Central memory CD8-positive, alpha-beta T cell (primary cell): ENCODE measurements at regions not wholly inside any gene's neighbourhood (a gene's known extent, or its start where the extent isn't known, plus 50 kb on each side); places are given as distances from the start of the nearest gene placed in this dataset.
"Not testable (repeated sequence)": the region's sequence is repeated elsewhere in the genome, so short reads cannot be mapped to it uniquely, and the experiment has no call there.

Source experiments
- ATAC-seq: fragments of 150-1000 bp; cut with Tn5 transposase; replicated peaks from 2 replicates; pipeline ENCODE4 v1.10.0; 2022; ENCODE audit warnings: mild to moderate bottlenecking, moderate FRiP score, moderate number of reproducible peaks; ENCODE audit not compliant: poor library complexity, severe bottlenecking; ENCODE audit errors: extremely low read depth
- DNase-seq, 2 donors: peaks; one replicate each; pipeline ENCODE4 v3.0.0; 2021; ENCODE audit warnings: low spot score in 2 of 2
- H3K27ac Mint-ChIP-seq: one replicate; pipeline ENCODE4 v1.8.0; 2022; ENCODE audit warnings: low read depth, mild to moderate bottlenecking, moderate library complexity, mixed read lengths
- H3K27me3 Mint-ChIP-seq: one replicate; pipeline ENCODE4 v1.8.0; 2022; ENCODE audit warnings: mixed read lengths
- H3K36me3 Mint-ChIP-seq: one replicate; pipeline ENCODE4 v1.8.0; 2022; ENCODE audit warnings: mild to moderate bottlenecking, moderate library complexity, mixed read lengths; ENCODE audit not compliant: insufficient read depth
- H3K4me1 Mint-ChIP-seq: one replicate; pipeline ENCODE4 v1.8.0; 2022; ENCODE audit warnings: mixed read lengths
- H3K4me3 Mint-ChIP-seq: one replicate; pipeline ENCODE4 v1.8.0; 2022; ENCODE audit warnings: mild to moderate bottlenecking, moderate library complexity, mixed read lengths
- H3K9me3 Mint-ChIP-seq: one replicate; pipeline ENCODE4 v1.8.0; 2022; ENCODE audit warnings: mixed read lengths

DNA sequence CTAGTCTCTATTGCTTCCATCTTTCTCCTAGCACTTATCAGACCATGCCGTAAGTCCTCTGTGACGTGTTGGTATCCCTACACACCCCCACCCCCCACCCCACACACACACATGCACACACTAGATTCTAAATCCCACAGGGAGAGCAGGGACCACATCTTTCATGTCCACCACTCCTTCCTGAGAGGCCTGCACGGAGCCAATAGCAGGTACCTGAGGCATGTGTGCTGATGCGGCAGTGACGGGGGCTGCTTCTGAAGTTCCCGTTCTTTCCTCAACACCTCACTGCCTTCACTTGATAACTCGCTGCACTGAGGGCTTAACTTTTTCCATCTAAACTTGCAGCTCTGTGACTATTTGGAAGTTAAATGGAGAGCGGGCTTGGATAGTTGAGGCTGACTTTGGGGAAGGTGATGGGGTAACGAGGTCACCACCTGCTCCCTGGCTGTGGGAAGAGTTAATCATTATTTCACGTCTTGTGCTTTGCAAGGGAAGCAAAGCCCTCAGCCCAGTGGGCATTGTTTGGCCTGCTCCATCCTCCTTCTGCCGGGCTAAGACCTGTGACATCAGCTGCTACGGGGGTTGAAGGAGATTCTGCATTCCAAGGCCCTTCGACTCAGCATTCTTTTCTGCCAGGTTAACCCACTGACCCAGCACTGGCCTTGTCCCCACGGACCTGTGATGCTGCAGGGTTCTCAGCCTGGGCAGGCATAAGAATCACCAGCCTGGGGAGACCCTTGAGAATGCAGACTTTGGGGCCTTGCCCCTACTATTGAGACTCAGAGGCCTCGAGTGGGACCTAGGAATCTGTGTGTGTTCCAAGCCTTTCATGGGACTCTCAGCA lies 187.8 kb downstream of the ANKRD60 start:
- no peak overlapping the region for H3K27ac Mint-ChIP-seq
- peaks cover 2% of the 10 kb centered on the region for H3K36me3 Mint-ChIP-seq
- H3K27me3 Mint-ChIP-seq = peaks cover 64% of the 10 kb centered on the region
- H3K4me1 Mint-ChIP-seq = no peaks in the 10 kb centered on the region
- no peak for ATAC-seq
- H3K9me3 Mint-ChIP-seq = no peaks in the 10 kb centered on the region
- no peak overlapping the region for H3K4me3 Mint-ChIP-seq
- DNase-seq = no peak

DNA sequence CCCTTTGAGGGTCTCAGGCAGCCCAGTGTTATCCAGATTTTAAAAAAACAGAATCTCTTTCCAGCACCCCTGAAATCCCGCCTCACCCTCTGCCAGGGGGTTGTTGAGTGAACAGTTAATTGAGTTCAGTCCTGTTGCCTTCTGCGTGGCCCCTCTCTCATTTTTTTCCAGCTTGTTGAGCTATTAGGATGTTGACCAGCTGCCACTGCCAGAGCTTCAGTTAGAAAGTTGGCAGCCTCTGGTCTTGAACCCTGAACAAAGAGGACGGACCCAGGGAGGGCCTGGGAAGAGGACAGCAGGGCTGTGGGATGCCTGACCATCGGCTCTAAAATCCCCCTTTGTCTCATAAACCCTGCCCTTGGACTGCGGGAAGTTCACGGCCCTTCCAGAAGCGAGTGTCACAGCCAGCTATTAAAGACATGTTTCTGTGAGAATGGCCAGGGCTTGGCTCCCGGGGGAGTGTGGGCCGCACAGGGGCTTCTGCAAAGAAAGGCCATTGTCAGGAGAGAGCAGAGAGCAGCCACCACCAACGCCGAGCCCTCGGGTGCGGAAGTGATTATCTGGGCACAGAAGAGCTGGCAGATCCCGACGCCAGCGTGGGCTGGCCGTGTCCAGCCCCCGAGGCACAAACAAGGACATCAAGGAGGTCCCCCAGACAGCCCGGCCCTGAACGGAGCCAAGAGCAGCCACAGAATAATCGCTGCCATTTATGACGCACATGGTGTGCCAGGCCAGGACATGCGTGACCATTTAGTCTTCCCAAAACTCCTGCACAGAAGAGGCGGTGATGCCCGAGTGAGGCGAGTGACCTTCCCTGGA lies 189.0 kb downstream of the ANKRD60 start:
- Mint-ChIP-seq H3K27me3 (peaks cover 72% of the 10 kb centered on the region), H3K36me3 (peaks cover 2% of the 10 kb centered on the region), H3K9me3 (no peaks in the 10 kb centered on the region), H3K4me3 (no peak overlapping the region), H3K4me1 (no peaks in the 10 kb centered on the region), H3K27ac (no peak overlapping the region)
- DNase-seq (no peak), ATAC-seq (no peak)

DNA sequence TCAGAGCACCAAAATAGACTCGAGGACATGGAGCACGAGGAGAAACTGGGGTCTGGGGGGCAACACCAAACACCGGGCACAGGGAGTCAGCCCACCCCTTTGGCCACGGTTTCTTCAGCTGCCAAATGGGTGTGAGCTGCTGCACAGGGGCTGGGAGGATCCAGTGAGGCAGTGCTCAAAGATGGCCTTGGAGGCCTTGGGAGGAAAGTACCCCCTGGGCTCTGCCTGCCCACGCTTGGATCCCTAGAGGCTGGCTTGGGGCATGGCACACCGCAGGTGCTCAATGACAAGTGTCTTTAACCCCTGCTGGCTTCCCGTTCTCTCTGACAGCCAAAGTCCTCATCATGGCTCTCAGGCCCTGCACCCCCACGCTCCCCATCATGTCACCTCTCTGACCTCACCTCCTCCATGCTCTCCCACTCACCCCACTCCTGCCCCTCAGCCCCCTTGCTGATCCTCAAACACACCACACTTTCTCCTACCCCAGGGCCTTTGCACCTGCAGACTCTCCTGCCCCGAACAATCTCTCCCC lies 190.3 kb downstream of the ANKRD60 start:
- no peak for DNase-seq
- Mint-ChIP-seq H3K4me1 (no peaks in the 10 kb centered on the region), H3K36me3 (peaks cover 2% of the 10 kb centered on the region), H3K4me3 (no peak overlapping the region), H3K9me3 (no peaks in the 10 kb centered on the region), H3K27ac (no peak overlapping the region), H3K27me3 (peaks cover 72% of the 10 kb centered on the region)
- ATAC-seq = no peak

DNA sequence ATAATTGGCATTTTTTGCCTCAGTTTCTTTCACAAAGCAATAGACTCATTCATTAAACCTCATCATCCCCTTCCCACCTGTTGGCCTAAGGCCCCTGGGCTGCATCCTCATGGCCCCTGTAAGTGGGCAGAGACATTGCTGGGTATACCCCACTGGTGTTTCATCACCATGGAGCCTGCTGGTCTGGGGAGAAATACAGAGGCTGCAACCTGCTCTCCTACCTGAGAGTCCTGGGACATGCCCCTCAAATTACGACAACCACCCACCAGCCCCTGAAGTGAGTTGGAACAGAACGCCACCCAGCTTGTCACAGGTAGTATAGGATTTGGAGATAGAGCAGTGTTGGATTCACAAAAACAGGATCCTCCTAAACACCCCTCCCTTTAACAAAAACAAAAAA lies 190.8 kb downstream of the ANKRD60 start:
- no peaks in the 10 kb centered on the region for H3K9me3 Mint-ChIP-seq

DNA sequence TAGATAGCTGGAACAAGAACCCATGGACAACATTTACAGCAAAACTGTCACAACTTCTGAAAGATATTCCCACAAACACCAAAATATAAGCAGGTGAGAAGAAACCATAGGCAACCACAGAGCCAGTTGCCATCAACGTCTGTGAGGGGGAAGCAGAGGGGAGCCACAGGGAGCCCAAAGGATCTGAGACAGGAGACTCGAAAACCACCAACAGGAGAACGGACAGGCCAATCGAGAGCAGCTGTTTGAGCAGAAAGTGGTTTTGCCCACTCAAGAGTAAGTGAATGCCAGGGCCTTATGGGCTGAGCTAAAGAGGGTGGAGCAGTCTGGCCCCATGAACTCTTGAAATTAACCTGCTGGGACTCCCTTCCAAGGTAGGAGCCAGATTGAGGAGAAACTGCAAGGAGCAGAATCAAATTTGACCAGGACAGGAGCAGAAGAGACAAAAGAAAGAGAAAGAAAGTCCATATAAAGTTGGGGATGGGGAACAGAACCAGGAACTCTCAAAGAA lies 195.4 kb downstream of the ANKRD60 start:
- Mint-ChIP-seq H3K9me3 (no peaks in the 10 kb centered on the region), H3K36me3 (no peaks in the 10 kb centered on the region), H3K27ac (no peak overlapping the region), H3K4me1 (no peaks in the 10 kb centered on the region), H3K4me3 (no peak overlapping the region), H3K27me3 (peaks cover 62% of the 10 kb centered on the region)
- DNase-seq (no peak), ATAC-seq (no peak)

More for the DNA sequence above, 190.8 kb downstream of the ANKRD60 start:
- no peak overlapping the region for H3K4me3 Mint-ChIP-seq
- no peaks in the 10 kb centered on the region for H3K4me1 Mint-ChIP-seq
- H3K27ac Mint-ChIP-seq = no peak overlapping the region
- no peak for ATAC-seq
- H3K27me3 Mint-ChIP-seq = peaks cover 72% of the 10 kb centered on the region
- peaks cover 2% of the 10 kb centered on the region for H3K36me3 Mint-ChIP-seq
- DNase-seq = no peak

DNA sequence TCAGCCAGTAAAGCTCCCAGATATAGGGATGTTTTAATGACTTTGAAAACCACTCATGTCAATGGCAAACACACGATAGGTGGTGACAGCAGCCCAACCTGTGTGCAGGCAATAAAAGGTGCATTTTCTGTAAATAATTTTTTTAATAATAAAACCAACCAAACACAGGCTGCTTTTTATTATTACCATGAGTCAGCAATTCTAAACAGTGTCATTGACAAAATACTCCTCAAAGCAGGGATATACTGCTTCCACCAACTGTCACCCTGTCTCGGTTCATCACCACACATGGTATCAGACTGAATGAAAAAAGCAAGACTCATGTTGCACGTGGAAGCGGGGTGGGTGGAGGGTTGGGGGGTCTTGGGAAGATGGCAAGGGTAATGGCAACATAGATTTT lies 195.9 kb downstream of the ANKRD60 start:
- Mint-ChIP-seq H3K4me3 (no peak overlapping the region), H3K27me3 (peaks cover 62% of the 10 kb centered on the region), H3K4me1 (no peaks in the 10 kb centered on the region), H3K36me3 (no peaks in the 10 kb centered on the region), H3K27ac (no peak overlapping the region), H3K9me3 (no peaks in the 10 kb centered on the region)
- no peak for ATAC-seq
- DNase-seq = no peak

DNA sequence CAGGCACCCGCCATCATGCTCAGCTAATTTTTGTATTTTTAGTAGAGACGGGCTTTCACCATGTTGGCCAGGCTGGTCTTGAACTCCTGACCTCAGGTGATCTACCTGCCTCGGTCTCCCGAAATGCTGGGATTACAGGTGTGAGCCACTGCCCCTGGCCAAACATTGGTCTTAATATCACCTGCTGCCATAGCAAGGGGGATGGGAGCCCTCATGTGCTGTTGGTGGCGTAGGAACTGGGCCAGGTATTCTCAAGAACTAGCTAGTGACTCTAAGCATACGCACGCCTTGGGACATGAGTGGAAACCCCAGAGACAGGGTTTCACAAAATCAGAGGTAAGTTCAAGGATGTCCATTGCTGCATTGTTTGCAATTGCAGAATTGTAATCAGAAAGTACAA lies 197.1 kb downstream of the ANKRD60 start:
- H3K4me3 Mint-ChIP-seq, ATAC-seq, DNase-seq, H3K27ac Mint-ChIP-seq, H3K4me1 Mint-ChIP-seq, H3K9me3 Mint-ChIP-seq, H3K36me3 Mint-ChIP-seq: not testable (repeated sequence)
- H3K27me3 Mint-ChIP-seq = peaks cover 62% of the 10 kb centered on the region

DNA sequence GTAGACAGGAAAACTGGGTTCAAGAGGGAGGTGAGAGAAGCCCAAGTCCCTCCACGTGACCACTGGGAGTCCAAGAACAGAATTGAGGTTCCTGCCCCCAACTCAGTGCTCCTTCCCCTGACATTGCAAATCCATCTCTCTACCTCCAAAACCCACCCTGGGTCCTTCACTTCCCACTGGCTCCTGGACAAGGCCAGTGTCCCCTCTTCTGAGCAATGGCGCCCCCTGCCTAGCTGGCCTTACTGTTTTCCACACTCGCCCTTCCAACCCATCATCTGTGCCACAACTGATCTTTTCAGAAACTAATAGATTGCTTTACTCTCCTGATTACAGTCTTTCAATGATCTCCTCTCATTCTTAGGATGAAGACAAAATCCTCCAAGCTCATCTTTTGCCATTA lies 200.3 kb downstream of the ANKRD60 start:
- DNase-seq (no peak), ATAC-seq (no peak)
- no peak overlapping the region for H3K4me3 Mint-ChIP-seq
- no peaks in the 10 kb centered on the region for H3K9me3 Mint-ChIP-seq
- H3K4me1 Mint-ChIP-seq = no peaks in the 10 kb centered on the region
- no peaks in the 10 kb centered on the region for H3K36me3 Mint-ChIP-seq
- no peak overlapping the region for H3K27ac Mint-ChIP-seq
- peaks cover 49% of the 10 kb centered on the region for H3K27me3 Mint-ChIP-seq

DNA sequence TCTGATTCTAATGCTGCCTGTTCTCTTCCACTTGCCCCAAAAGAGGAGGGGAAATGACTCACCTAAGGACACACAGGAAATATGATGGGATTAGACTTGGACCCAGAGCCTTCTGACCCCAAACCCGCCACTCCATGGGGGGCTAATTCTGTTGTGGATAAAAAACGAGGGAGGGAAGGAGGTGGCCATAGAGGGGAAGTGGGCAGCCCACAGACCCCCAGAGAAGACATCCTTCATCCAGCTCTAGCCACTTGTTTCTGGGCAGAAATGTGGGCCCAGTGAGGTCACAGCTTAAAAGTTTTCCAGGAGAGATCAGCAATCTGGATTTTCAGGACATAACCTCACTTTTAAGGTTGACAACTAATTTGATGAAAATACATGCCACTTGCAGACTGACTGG lies 202.1 kb downstream of the ANKRD60 start:
- ATAC-seq = no peak
- H3K27me3 Mint-ChIP-seq = peaks cover 37% of the 10 kb centered on the region
- H3K27ac Mint-ChIP-seq = no peak overlapping the region
- H3K4me1 Mint-ChIP-seq = no peaks in the 10 kb centered on the region
- H3K9me3 Mint-ChIP-seq = no peaks in the 10 kb centered on the region
- H3K4me3 Mint-ChIP-seq = no peak overlapping the region
- no peak for DNase-seq
- no peaks in the 10 kb centered on the region for H3K36me3 Mint-ChIP-seq

DNA sequence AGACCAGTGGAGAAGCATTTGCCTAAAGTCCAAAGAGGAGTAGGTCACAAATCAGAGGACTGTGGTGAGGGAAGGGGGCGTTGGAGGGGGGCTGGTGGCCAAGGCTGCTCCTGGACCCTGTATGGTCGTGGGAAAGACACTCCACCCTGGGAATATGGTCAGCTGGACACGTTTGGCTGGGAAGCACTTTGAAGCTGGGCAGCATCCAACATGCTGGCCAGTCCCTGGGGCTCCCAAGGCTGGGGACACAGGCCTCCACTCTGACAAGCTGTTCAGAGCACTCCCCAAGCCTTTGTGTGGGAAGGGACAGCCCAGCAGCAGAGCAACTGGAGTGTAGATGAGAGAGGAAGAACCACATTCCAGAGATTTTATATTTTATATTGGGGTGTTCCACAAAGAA lies 203.2 kb downstream of the ANKRD60 start:
- H3K4me1 Mint-ChIP-seq = no peaks in the 10 kb centered on the region
- no peak for DNase-seq
- H3K27ac Mint-ChIP-seq = no peak overlapping the region
- ATAC-seq = no peak
- no peaks in the 10 kb centered on the region for H3K9me3 Mint-ChIP-seq
- no peak overlapping the region for H3K4me3 Mint-ChIP-seq
- peaks cover 43% of the 10 kb centered on the region for H3K27me3 Mint-ChIP-seq
- H3K36me3 Mint-ChIP-seq = no peaks in the 10 kb centered on the region

DNA sequence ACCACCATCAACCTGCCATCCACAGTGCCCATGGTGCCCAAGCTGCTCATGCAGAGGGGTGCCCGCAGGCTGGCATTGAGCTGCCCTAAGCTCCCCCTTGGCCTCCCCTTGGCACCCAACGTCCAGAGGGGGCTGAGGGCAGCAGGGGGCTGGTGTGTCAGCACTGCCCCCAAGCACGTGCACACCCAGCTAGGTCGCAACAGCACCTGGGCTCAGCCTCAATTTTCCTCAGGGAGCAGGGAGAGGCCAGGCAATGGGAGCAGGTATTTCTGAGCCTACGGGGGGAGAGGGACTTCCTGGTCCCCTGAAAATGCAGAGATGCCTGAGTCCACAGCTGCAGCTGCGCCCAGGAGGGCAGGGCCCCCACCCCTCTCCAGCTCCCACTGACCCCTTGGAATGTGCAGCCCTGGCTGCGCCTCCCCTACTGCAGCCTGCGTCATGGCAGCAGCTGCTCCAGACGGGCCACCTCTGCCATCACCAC lies 204.2 kb downstream of the ANKRD60 start:
- no peaks in the 10 kb centered on the region for H3K9me3 Mint-ChIP-seq
- peaks cover 45% of the 10 kb centered on the region for H3K27me3 Mint-ChIP-seq
- ATAC-seq (no peak), DNase-seq (no peak)
- H3K4me3 Mint-ChIP-seq = no peak overlapping the region
- no peaks in the 10 kb centered on the region for H3K36me3 Mint-ChIP-seq
- no peaks in the 10 kb centered on the region for H3K4me1 Mint-ChIP-seq
- no peak overlapping the region for H3K27ac Mint-ChIP-seq

DNA sequence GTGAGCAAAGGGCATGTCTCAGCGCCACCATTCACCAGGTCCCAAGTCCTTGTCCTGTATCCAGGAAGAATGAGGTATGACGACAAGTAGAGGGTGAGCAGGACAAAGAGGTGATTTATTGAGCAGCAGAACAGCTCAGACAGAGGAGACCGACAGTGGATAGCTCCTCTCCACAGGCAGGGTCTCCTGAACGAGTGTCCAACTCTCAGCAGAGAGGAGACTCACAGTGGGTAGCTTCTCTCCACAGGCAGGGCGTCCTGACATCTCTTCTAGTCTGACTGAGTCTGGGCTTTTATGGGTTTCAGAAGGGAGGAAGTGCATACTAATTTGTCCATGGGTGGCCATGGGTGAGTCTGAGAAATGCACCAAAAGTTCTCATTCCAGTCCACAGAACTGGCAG lies 204.7 kb downstream of the ANKRD60 start:
- DNase-seq (no peak), ATAC-seq (no peak)
- no peaks in the 10 kb centered on the region for H3K9me3 Mint-ChIP-seq
- peaks cover 45% of the 10 kb centered on the region for H3K27me3 Mint-ChIP-seq
- no peaks in the 10 kb centered on the region for H3K36me3 Mint-ChIP-seq
- H3K4me3 Mint-ChIP-seq = no peak overlapping the region
- no peak overlapping the region for H3K27ac Mint-ChIP-seq
- H3K4me1 Mint-ChIP-seq = no peaks in the 10 kb centered on the region
